ENCODE measurements at regions not wholly inside any gene's neighbourhood (a gene's known extent, or its start where the extent isn't known, plus 50 kb on each side); places are given as distances from the start of the nearest gene placed in this dataset.

DNA sequence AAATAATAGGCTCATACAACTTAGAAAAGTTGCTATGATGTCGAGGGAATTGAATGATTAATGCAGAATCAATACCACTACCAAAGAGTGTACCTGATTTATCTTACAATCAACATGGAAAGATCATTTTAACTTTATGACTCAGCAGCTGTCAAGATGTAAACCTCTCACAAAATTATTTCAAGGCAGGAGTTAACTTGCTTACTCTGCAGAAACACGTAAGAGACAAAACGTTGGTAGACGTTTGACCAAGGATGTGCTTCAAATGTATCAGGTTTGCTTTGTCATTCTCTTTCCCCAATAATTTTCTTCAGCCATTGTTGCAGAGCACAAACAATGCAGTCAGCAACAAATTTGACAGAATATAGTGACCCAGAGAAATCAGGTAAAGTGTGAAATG, 415.8 kb upstream of the KIF2B start:
- TF ChIP-seq, protein P1, sequence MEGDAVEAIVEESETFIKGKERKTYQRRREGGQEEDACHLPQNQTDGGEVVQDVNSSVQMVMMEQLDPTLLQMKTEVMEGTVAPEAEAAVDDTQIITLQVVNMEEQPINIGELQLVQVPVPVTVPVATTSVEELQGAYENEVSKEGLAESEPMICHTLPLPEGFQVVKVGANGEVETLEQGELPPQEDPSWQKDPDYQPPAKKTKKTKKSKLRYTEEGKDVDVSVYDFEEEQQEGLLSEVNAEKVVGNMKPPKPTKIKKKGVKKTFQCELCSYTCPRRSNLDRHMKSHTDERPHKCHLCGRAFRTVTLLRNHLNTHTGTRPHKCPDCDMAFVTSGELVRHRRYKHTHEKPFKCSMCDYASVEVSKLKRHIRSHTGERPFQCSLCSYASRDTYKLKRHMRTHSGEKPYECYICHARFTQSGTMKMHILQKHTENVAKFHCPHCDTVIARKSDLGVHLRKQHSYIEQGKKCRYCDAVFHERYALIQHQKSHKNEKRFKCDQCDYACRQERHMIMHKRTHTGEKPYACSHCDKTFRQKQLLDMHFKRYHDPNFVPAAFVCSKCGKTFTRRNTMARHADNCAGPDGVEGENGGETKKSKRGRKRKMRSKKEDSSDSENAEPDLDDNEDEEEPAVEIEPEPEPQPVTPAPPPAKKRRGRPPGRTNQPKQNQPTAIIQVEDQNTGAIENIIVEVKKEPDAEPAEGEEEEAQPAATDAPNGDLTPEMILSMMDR (IDR thresholded peaks at IDR 0.05) = no peak
- no peak for TF ChIP-seq POLR2A (IDR thresholded peaks at IDR 0.05)
